ENCODE measurements at regions not wholly inside any gene's neighbourhood (a gene's known extent, or its start where the extent isn't known, plus 50 kb on each side); places are given as distances from the start of the nearest gene placed in this dataset.

DNA sequence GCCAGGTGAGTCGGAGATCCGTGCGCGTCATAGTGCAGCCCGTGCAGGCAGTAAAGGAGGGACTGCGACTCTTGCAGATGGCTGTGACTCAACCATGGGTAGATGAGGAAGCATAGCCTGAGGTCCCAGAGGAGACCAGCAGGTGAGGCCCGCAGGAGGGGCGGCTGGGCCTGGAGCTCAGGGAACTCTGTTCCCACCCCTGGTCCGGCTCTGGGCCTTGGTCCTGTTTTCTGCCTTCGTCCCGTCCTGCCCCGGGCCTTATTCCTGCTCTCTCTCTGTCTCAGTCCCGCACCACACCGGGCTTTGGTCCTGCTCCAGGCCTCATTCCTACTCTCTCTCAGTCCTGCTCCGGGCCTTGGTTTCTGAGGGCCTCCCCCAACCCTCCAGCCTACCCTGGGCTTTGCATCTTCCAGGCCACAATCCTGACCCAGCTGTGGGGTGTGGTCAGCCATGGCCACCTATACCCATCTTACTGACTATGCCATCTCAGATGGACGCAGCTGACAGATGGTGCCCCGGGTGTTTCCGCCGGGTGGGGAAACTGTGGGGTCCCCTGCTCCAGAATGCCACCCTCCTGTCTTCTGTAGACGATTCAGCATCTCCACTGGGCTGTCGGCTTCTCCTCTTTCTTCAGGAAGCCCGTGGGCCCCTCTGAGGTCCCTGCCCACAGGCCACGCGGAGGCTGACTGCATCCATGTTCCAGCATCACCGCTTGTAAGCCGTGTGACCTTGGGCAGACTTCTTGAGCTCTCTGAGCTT lies 1134.1 kb downstream of the BRD1 start:
- DNase-seq (ENCODE audit: low read depth), result no peak

GRCh38 chr22:48692734-48693376 lies 1134.8 kb downstream of the BRD1 start:
- no peak for DNase-seq (ENCODE audit: low read depth)

DNA sequence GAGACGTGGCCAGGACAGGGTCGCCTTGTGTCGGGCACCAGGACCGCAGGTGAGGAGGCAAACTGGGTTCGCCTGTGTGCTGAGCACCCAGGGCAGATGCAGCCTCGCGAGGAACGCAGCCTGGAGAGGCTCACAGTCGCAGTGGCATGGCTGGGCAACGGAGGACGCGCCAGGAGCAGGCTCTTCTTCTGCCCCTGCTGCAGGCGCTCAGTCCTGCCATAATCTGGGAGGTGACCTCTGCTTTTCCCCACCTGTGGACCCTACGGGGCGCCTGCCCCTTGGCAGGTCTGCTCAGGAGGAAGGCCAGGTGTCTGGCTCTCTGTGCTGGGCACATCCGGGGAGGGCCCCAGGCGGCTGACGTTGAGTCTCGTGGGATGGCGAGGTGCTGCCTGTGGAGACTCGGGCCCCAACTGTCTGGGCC lies 1136.2 kb downstream of the BRD1 start:
- DNase-seq (ENCODE audit: low read depth), result no peak

- DNase-seq (ENCODE audit: low read depth), result no peak
These were observed 1136.9 kb downstream of the BRD1 start for GRCh38 chr22:48690583-48691317.

DNA sequence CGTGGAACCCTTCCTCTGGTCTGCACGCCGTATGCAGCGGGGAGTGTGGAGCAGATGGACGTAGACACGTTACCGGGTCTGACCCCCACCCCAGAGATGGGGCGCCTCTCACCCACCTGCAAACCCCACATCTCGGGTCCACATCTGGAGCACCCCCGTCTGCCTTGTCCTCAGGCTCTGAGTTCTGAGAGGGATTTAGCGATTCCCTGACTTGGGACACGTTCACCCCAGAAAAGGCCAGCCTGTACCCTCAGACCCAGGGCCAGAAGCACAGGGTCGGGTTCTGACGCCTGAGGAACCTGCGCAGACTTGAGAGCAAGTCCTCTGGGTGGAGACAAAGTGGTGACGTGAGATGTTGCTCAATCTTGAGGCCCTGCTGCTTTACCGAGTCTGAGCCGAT lies 1138.5 kb downstream of the BRD1 start:
- DNase-seq (ENCODE audit: low read depth), result no peak

DNA sequence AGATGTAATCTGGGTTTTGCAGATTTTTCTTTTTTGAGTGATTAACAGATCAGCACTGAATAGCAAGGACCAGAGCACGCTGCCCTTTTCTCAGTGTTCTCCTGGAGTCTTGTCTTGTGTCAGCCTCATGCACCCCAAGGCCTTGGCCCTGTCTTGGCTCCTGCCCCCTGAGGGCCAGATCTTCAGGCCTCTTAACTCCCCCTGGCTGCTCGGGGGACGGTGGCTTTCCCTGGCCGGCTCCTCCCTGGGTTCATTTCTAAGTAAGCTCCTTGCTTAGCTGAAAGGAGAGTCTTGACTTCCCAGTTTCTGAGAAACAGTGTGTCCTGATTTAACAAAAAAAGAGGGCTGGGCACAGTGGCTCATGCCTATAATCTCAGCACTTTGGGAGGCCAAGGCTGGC lies 1139.3 kb downstream of the BRD1 start:
- DNase-seq (ENCODE audit: low read depth), result no peak

DNA sequence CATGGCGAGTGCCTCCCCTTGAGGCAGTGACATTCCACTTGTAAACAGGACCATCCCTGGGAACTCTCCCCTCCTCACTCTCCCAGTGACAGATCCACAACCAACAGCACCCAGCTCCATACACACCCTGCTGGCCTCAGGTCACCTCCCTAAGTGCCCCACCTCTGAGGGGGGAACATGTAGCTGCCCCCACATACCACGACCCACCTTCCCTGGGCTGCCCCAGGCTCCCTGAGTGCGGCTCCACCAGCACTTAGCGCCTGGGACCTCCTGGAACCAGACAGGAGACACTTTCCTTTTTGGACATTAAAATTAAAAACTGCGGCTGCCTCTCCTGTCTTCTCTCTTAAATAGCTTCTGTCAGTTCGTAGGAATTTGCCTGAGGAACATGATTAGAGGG lies 1140.1 kb downstream of the BRD1 start:
- no peak for DNase-seq (ENCODE audit: low read depth)

DNA sequence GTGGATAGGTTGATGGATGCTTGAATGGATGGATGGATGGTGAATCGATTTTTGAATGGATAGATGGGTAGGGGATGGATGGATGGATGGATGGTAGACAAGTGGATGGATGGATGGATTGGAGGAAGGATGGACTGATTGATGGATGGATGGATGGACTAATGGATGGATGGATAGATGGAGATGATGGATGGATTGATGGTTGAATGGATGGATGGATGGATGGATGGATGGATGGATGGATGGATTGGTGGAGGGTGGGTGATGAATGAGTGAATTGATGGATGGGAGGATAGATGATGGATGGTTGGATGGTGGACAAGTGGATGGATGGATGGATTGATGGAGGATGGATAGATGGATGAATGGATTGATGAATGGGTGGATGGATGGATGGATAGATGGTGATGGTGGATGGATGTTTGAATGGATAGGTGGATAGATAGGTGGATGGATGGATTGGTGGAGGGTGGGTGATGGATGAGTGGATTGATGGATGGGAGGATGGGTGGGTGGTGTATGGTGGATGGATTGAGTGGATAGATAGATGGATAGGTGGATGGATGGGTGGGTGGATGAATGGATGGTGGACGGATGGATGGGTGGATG lies 1140.9 kb downstream of the BRD1 start:
- DNase-seq (ENCODE audit: low read depth), result no peak

DNA sequence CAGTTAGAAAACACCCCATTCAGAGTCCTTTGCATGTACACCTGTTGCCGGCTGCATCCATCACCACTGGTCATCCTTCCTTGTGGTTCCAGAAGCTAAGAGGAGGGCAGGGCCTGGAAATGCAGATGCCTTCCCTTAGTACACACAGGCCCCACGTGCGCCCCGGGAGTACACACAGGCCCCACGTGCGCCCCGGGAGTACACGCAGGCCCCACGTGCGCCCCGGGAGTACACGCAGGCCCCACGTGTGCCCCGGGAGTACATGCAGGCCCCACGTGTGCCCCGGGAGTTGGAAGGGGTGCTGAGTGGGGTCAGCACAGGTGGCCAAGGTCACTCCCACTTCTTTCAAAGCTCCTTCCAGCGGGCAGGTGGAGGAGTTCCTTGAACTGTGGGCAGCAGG lies 1141.9 kb downstream of the BRD1 start:
- no peak for DNase-seq (ENCODE audit: low read depth)

DNA sequence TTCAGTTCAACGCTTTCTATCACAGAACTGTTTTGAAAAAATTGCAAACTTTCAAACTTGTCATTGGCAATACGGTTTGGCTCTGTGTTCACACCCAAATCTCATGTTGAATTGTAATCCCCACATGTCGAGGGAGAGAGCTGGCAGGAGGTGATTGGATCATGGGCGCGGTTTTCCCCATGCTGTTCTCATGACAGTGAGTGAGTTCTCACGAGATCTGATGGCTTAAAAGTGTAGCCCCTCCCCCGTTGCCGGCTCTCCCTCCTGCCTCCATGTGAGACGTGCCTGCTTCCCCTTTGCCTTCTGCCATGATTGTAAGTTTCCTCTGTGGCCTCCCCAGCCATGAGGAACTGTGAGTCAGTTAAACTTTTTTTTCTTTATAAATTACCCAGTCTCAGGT lies 1144.0 kb downstream of the BRD1 start:
- DNase-seq (ENCODE audit: low read depth), result no peak

DNA sequence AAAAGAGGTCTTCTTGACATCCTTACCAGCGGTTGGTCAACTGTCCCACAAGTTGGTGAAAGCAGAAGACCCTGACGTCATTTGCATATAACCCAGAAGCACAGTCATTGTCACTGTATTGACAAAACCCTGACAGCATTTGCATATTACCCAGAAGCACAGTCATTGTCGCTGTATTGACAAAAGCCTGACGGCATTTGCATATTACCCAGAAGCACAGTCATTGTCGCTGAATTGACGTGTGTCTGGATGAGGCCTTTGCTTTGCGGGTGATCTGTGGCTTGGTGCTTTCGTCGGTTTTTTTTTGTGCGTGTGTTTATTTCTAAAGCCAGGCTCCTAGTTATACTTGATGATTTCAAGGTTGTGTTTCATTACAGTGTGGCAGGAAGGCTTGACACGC lies 1145.2 kb downstream of the BRD1 start:
- no peak for DNase-seq (ENCODE audit: low read depth)

- DNase-seq (ENCODE audit: low read depth), result no peak
These were observed 1147.1 kb downstream of the BRD1 start for GRCh38 chr22:48680601-48681000.

DNA sequence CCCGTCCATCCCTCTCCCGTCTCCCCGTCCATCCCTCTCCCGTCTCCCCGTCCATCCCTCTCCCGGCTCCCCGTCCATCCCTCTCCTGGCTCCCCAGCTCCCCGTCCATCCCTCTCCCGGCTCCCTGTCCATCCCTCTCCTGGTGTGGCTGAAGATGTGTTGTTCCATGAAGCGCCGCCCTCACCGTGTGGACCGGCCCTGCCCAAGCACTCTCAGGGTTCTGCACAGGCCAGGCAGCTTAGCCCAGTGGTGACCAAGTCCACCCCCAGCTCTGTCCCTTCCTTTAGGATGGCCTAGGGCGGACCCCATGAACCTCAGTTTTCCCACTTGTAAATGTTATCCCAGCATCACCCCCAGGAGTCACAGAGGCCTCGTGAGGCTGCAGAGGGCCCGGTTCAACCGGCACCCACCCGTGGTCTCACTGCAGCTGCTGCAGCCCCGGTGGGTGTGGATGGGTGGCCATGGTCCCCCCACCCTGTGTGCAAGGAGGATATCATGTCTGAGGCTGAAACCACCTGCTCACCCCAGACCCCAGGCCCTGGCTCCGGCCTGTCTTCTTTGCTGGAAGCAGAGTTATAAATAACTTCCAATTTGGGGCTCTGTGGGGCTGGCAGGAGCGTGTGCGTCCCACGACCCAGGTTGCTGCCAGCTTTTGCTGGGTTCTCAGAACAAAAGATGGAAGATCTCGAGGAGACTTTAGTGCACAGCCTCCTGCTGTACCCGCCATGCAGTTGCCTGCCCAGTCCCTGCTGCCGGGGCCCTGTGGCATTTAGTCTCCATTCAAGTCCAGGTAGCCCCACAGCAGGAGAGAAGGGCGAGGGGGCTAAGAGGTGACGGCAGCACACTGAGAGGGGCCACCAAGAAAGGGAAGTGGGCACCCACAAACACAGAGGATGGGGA lies 1147.8 kb downstream of the BRD1 start:
- no peak for DNase-seq (ENCODE audit: low read depth)

DNA sequence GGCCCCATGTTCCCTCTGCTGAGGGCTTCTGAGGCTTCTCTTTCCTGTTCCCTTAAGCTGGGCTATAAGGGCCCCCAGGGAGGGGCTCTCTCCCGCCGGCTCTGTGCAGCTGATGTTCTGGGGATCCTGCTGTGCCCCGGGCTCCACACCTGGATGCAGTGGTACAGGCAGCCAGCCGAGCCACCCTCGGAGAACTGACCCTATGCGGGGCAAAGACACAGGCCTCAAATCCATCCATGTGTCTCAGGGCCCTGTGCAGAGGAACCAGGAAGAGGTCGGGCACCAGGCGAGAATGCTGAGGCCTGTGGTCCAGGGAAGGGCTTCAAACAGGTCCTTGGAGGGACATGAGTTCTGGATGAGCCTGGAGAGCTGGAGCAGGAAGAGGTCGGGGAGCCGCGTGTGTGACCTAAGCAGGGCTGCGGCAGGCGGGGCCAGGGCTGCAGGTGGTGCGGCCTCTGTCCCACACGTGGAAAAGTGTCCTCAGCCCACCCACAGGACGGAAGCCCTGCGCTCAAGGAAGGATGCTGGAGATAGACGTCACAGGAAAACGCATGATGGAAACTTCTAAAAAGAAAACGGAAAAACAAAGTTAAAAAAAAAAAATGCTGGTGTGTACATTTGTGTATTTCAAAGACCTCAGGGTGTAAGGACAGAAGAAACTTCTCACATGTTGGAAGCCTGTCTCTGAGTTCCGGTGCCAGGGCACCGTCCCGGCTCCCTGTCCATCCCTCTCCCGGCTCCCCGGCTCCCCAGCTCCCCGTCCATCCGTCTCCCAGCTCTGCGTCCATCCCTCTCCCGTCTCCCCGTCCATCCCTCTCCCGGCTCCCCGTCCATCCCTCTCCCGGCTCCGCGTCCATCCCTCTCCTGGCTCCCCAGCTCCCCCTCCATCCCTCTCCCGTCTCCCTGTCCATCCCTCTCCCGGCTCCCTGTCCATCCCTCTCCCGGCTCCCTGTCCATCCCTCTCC lies 1149.2 kb downstream of the BRD1 start:
- DNase-seq (ENCODE audit: low read depth), result no peak

DNA sequence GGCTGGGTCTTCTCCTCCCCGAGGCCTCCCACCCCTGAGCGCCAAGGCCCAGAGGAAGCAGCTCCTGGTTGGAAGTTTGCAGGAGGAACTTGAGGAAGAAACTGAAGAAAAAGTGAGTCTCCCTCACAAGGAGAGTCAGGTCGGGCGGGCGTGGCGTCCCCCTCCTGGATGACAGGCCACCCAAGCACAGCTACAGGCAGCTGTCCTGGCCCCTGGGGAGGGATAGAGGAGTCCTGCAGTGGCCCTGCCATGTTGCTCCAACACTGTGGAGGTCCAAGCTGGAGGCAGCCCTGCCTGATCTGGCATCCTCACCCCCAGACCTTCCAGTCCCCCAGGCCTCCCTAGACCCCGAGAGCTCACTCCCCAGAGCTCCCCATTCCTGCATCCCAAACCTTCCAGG lies 1150.1 kb downstream of the BRD1 start:
- DNase-seq (ENCODE audit: low read depth), result no peak

DNA sequence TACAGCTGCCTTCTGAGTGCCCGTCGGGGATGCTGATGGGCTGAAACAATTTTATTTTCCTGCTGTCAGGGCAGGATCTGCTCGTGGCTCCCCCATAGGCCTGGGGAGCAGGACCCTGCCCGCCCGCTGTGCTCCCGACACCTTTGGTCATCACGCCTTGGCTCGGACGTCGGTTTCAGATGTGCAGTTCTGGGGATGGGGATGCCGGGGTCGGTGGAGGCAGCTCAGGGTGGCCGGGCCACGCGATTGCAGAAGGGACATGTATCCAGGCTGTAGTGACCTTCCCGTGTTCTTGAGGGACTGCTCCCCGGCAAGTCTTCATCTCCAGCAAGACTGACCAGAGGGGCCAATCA lies 1150.5 kb downstream of the BRD1 start:
- DNase-seq (ENCODE audit: low read depth), result no peak

DNA sequence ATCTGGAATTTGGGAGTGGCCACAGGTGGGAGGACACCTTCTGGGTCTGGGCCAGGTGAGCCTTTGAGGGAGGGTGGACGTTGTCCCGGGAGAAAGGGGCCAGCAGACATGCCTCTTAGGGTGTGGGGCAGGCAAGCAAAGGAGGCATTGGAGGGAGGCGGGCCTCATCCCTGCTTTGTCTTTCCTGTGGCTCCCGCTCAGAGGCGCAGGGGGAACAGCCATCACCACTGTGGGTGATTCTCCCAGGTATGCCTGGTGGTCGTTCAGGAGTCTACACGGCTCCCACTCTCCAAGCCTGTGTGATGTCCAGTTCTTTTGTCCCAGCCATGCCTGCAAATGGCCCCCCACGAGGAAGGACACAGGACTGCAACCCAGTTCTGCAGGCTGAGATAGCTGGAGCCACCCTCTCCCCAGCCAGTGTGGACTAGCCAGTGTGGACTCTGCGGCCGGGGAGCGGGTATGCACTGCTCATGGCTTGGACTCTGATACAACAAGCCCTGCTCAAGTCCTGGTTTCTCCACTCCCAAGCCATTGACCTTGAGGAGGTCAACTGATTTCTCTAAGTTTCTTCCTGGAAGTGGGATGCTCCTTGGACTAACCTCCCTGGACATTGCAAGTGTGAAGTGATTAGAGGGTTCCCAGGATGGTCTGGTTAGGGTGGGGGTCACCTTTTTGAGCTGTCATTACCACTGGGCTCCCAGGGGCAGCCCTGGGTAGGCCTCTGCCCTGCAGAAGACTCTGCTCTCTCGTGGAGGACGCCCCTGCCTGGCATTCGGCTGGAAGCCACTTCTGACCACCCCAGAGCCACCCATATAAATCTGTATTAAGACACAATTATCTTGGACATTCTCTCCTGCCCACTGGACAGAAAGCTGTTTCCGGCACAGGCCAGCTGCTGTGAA lies 1151.2 kb downstream of the BRD1 start:
- no peak for DNase-seq (ENCODE audit: low read depth)

DNA sequence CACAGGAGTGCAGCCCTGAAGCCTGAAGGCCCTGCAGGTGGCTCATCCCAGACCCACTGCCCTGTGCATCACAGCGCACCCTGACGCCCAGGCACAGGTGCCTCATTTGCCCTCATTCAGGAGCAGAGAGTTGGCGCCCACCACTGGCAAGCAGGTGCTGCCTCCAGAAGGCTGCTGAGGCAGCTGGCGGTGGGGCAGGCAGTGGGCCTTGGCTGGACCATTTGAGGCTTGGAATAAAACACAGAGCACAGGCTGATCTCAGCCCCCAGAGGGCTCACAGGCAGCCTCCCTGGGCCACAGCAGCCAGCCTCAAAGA lies 1151.9 kb downstream of the BRD1 start:
- DNase-seq (ENCODE audit: low read depth), result no peak

DNA sequence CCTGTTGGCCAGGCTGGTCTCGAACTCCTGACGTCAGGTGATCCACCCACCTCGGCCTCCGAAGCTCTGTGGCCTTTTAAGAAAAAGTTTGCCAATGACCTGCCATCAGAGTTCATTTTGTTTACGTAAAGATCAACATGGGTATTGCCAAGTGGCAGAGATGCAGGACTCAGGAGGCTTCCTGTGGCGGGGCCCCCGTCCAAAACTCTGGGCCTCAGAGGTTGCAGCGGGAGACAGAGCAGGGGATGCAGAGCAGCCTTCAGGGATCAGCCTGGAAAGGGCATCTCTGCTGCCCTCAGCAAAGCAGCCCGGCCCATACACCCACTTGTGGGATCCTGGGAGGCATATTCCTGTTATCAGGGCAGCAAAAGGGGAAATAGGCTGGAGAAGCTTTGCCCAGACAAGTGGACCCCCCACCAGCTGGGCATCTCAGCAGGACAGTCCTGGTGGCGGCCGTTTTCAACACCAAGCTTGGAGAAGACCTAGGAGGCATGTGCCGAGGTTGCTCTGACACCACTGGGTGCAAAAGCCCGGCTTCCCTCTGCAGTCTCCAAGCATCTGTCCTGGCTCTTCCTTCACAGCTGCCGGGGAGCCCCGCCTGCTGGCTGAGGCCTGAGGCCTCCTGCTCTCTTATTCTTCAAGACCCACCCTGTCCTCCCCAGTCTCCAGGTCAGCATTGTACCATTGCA lies 1152.4 kb downstream of the BRD1 start:
- DNase-seq (ENCODE audit: low read depth), result no peak

Measured in non-pigmented ciliary epithelial cell (primary cell).